GM12891 (cell line): ENCODE measurements at regions not wholly inside any gene's neighbourhood (a gene's known extent, or its start where the extent isn't known, plus 50 kb on each side); places are given as distances from the start of the nearest gene placed in this dataset.

Experiments used
- POLR2A ChIP-seq: IDR thresholded peaks from 2 replicates; pipeline ENCODE4 v1.6.1; 2011; ENCODE audit warnings: low read depth, low read length, control low read depth
- POLR2AphosphoS5 ChIP-seq: IDR thresholded peaks from 2 replicates; pipeline ENCODE4 v1.6.1; 2011; ENCODE audit warnings: low read depth, low read length, control low read depth
- SPI1 ChIP-seq: IDR thresholded peaks from 2 replicates; pipeline ENCODE4 v1.6.1; 2011; ENCODE audit warnings: low read depth, low read length, control low read depth

- TF ChIP-seq POLR2A, result no peak
- no peak for TF ChIP-seq SPI1
- no peak for TF ChIP-seq POLR2AphosphoS5
These were observed 200.0 kb downstream of the CDRT15L2 start for GRCh38 chr17:20779521-20779920.
